GM12872 (cell line): ENCODE measurements at regions not wholly inside any gene's neighbourhood (a gene's known extent, or its start where the extent isn't known, plus 50 kb on each side); places are given as distances from the start of the nearest gene placed in this dataset.

ENCODE experiments used
- TF ChIP-seq, protein P1 (sequence below): IDR thresholded peaks from 3 replicates; pipeline ENCODE4 v1.5.1; 2011; ENCODE audit warnings: low read depth, mild to moderate bottlenecking, low read length, moderate library complexity; ENCODE audit not compliant: insufficient read depth

- TF ChIP-seq, protein P1, sequence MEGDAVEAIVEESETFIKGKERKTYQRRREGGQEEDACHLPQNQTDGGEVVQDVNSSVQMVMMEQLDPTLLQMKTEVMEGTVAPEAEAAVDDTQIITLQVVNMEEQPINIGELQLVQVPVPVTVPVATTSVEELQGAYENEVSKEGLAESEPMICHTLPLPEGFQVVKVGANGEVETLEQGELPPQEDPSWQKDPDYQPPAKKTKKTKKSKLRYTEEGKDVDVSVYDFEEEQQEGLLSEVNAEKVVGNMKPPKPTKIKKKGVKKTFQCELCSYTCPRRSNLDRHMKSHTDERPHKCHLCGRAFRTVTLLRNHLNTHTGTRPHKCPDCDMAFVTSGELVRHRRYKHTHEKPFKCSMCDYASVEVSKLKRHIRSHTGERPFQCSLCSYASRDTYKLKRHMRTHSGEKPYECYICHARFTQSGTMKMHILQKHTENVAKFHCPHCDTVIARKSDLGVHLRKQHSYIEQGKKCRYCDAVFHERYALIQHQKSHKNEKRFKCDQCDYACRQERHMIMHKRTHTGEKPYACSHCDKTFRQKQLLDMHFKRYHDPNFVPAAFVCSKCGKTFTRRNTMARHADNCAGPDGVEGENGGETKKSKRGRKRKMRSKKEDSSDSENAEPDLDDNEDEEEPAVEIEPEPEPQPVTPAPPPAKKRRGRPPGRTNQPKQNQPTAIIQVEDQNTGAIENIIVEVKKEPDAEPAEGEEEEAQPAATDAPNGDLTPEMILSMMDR: no peak
Observed at GRCh38 chr6:118386975-118387374, 161.1 kb upstream of the PLN start.

DNA sequence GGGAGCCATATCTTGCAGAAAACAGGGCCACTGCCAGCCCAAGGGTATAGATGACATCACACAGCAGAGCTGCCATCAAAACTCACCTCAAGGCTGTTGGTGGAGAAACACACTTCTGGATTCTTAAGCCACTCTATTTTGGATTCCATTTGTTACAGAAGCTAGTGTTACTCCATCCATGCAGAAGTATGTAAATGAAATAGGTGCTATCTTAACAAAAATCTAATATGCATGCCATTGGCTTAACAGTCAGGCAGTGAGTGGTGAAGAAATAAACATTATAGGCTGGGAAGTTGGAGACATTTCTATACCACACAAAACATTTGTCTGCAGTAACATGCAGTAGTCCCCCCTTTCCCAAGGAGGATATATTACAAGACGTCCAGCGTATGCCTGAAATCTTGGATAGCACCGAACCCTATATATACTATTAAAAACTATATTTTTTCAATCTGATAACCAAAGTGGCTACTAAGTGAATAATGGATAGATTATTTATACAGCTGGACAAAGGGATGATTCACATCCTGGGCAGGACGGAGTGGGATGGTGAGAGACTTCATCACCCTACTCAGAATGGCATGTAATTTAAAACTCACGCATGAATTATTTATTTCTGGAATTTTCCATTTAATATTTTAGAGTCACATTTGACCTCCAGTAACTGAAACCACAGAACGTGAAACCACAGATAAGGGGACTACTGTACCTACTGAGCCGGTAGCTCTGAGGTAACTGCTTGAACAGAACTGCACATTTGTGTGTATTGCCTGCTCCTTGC, 160.0 kb upstream of the PLN start:
- TF ChIP-seq, protein P1: no peak

GRCh38 chr6:118391086-118391485, 157.0 kb upstream of the PLN start:
- TF ChIP-seq, protein P1: no peak

- TF ChIP-seq, protein P1: no peak
Observed at GRCh38 chr6:118394106-118394505, 154.0 kb upstream of the PLN start.

GRCh38 chr6:118396969-118397368, 151.1 kb upstream of the PLN start:
- TF ChIP-seq, protein P1: no peak

- TF ChIP-seq, protein P1: no peak
Observed at GRCh38 chr6:118397671-118398465, 150.2 kb upstream of the PLN start.

DNA sequence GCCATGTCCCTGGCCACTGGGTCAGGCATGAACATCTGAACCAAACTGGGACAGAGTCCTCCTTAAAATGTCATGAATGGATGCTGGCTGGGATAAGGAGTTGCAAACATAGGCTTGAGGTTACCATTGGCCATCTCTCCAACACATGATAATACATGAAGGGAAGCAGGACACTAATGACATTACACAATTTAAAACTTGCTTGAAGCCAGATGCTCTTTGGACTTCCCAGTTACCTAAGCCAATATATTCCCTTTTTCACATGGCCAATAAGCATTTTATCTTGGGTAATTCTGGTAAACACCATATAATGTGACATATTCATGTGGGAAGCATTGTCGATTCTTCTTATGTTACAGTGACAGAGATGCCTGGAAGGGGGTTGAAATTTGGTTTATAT, 148.0 kb upstream of the PLN start:
- TF ChIP-seq, protein P1: no peak
